Body of pancreas (tissue), 4 donors: ENCODE measurements at regions not wholly inside any gene's neighbourhood (a gene's known extent, or its start where the extent isn't known, plus 50 kb on each side); places are given as distances from the start of the nearest gene placed in this dataset.

Source experiments
- POLR2A ChIP-seq, 3 donors: fragments of 450-650 bp; IDR thresholded peaks; one replicate each; pipeline ENCODE4 v1.6.1; 2016; ENCODE audit warnings: antibody characterized with exemption in 3 of 3, mild to moderate bottlenecking in 2 of 3
- TF ChIP-seq, protein P1 (sequence below), 7 experiments: fragments of 450-650 bp in 4 of 7; fragments of 200-600 bp in 3 of 7; sonication (generic) in 3 of 7; IDR thresholded peaks; one replicate each; pipeline ENCODE4 v1.5.1; 2016 to 2019; ENCODE audit warnings: antibody characterized with exemption in 7 of 7

- TF ChIP-seq, protein P1, sequence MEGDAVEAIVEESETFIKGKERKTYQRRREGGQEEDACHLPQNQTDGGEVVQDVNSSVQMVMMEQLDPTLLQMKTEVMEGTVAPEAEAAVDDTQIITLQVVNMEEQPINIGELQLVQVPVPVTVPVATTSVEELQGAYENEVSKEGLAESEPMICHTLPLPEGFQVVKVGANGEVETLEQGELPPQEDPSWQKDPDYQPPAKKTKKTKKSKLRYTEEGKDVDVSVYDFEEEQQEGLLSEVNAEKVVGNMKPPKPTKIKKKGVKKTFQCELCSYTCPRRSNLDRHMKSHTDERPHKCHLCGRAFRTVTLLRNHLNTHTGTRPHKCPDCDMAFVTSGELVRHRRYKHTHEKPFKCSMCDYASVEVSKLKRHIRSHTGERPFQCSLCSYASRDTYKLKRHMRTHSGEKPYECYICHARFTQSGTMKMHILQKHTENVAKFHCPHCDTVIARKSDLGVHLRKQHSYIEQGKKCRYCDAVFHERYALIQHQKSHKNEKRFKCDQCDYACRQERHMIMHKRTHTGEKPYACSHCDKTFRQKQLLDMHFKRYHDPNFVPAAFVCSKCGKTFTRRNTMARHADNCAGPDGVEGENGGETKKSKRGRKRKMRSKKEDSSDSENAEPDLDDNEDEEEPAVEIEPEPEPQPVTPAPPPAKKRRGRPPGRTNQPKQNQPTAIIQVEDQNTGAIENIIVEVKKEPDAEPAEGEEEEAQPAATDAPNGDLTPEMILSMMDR (IDR thresholded peaks at IDR 0.05) = no peak
- no peak for TF ChIP-seq POLR2A (IDR thresholded peaks at IDR 0.05)
Observed at GRCh38 chr1:213448360-213448759, 397.3 kb downstream of the RPS6KC1 start.
